Motor neuron (in vitro differentiated cells): ENCODE measurements at regions not wholly inside any gene's neighbourhood (a gene's known extent, or its start where the extent isn't known, plus 50 kb on each side); places are given as distances from the start of the nearest gene placed in this dataset.
"Not testable (repeated sequence)": the region's sequence is repeated elsewhere in the genome, so short reads cannot be mapped to it uniquely, and the experiment has no call there.

Experiments
- ATAC-seq, 8 experiments: fragments of 200-7000 bp; cut with Tn5 transposase; replicated peaks in 6 of 8; 2 replicates each; pipeline ENCODE4 v1.8.0; 2021; ENCODE audit warnings: mild to moderate bottlenecking in 8 of 8, moderate library complexity in 8 of 8
- H3K27ac ChIP-seq, 2 donors: fragments of 250-450 bp; sonication (Bioruptor Pico); 2 replicates each; pipeline ENCODE4 v1.9.0; 2021; ENCODE audit warnings: antibody characterized with exemption in 2 of 2, mild to moderate bottlenecking in 2 of 2, moderate library complexity in 1 of 2
- H3K4me1 ChIP-seq, 2 donors: fragments of 250-450 bp; sonication (Bioruptor Pico); replicated peaks in 1 of 2; 2 replicates each; pipeline ENCODE4 v1.6.1; 2021; ENCODE audit warnings: antibody characterized with exemption in 2 of 2, mild to moderate bottlenecking in 2 of 2, moderate library complexity in 1 of 2
- H3K4me3 ChIP-seq, 5 donors: fragments of 250-450 bp; sonication (Bioruptor Pico); 2 replicates each; pipeline ENCODE4 v1.9.0; 2021; ENCODE audit warnings: antibody characterized with exemption in 5 of 5, mild to moderate bottlenecking in 5 of 5, moderate library complexity in 4 of 5
- WGBS, 10 experiments: fragments of 450-650 bp; shearing (Covaris generic); methylation state at CpG; one replicate each; pipeline ENCODE4 v1.0.0; 2022; 5-methylcytosine and 5-hydroxymethylcytosine counted together
- in situ Hi-C, 9 experiments: fragments of 400-800 bp; cut with MboI; loops; one replicate each; pipeline ENCODE4 v1.15.0; 2021; ENCODE audit warnings: low sequenced_read_pairs in 9 of 9, low pct_unique_long_range_greater_than_20kb in 2 of 9; ENCODE audit not compliant: unreplicated experiment in 9 of 9

- no CpG with 5 or more reads among the region's 20 CpGs for WGBS, 10 experiments
- H3K27ac ChIP-seq, ATAC-seq, H3K4me3 ChIP-seq, H3K4me1 ChIP-seq, in situ Hi-C loops: not testable (repeated sequence)
Measured at GRCh38 chr9:65566018-65566417, 109.7 kb upstream of the ZNG1E start.

- WGBS, 10 experiments = no CpG with 5 or more reads among the region's 15 CpGs
- H3K4me3 ChIP-seq, in situ Hi-C loops, ATAC-seq, H3K27ac ChIP-seq, H3K4me1 ChIP-seq: not testable (repeated sequence)
Measured at GRCh38 chr9:65519018-65519417, 156.7 kb upstream of the ZNG1E start.

GRCh38 chr9:65514465-65514864 lies 161.3 kb upstream of the ZNG1E start:
- H3K4me3 ChIP-seq, H3K27ac ChIP-seq, in situ Hi-C loops, H3K4me1 ChIP-seq, ATAC-seq: not testable (repeated sequence)
- 71 to 95% (median 90%) methylated on average over 4 to 5 of the region's 12 CpGs; no CpG with 5 or more reads in 7 of the 10 experiments for WGBS, 10 experiments

- in situ Hi-C loops, H3K4me1 ChIP-seq, H3K4me3 ChIP-seq, ATAC-seq, H3K27ac ChIP-seq: not testable (repeated sequence)
Measured at GRCh38 chr9:65507897-65508296, 167.8 kb upstream of the ZNG1E start.

GRCh38 chr9:65504686-65505085 lies 171.0 kb upstream of the ZNG1E start:
- H3K4me3 ChIP-seq, H3K27ac ChIP-seq, ATAC-seq, H3K4me1 ChIP-seq, in situ Hi-C loops: not testable (repeated sequence)
- WGBS, 10 experiments = 90% methylated on average over 2 of the region's 7 CpGs; no CpG with 5 or more reads in 9 of the 10 experiments

- no CpG with 5 or more reads among the region's 16 CpGs for WGBS, 10 experiments
- H3K27ac ChIP-seq, in situ Hi-C loops: not testable (repeated sequence)
Measured at GRCh38 chr9:65503696-65504095, 172.0 kb upstream of the ZNG1E start.

GRCh38 chr9:65482890-65483289 lies 192.8 kb upstream of the ZNG1E start:
- H3K4me1 ChIP-seq, H3K4me3 ChIP-seq, ATAC-seq, in situ Hi-C loops, H3K27ac ChIP-seq: not testable (repeated sequence)
- 28 to 67% (median 40%) methylated on average over 2 to 10 of the region's 13 CpGs; no CpG with 5 or more reads in 7 of the 10 experiments for WGBS, 10 experiments

More at GRCh38 chr9:65503696-65504095, 172.0 kb upstream of the ZNG1E start:
- not testable (repeated sequence) for ATAC-seq, H3K4me3 ChIP-seq, H3K4me1 ChIP-seq

GRCh38 chr9:65481291-65481690 lies 194.4 kb upstream of the ZNG1E start:
- H3K4me1 ChIP-seq, H3K4me3 ChIP-seq, in situ Hi-C loops, ATAC-seq, H3K27ac ChIP-seq: not testable (repeated sequence)
- WGBS, 10 experiments = no CpG with 5 or more reads among the region's 10 CpGs

- in situ Hi-C loops, H3K4me1 ChIP-seq, ATAC-seq, H3K4me3 ChIP-seq, H3K27ac ChIP-seq: not testable (repeated sequence)
- no CpG with 5 or more reads among the region's 7 CpGs for WGBS, 10 experiments
Measured at GRCh38 chr9:65474891-65475290, 189.9 kb upstream of the FOXD4L5 start.

- 7 to 80% (median 17%) methylated on average over 1 to 3 of the region's 10 CpGs; no CpG with 5 or more reads in 4 of the 10 experiments for WGBS, 10 experiments
- H3K4me3 ChIP-seq, ATAC-seq, in situ Hi-C loops, H3K27ac ChIP-seq, H3K4me1 ChIP-seq: not testable (repeated sequence)
Measured at GRCh38 chr9:65473059-65473822, 188.2 kb upstream of the FOXD4L5 start.

GRCh38 chr9:65471106-65471505 lies 186.1 kb upstream of the FOXD4L5 start:
- ATAC-seq, H3K4me3 ChIP-seq, H3K4me1 ChIP-seq, in situ Hi-C loops, H3K27ac ChIP-seq: not testable (repeated sequence)
- no CpG with 5 or more reads among the region's 7 CpGs for WGBS, 10 experiments

- 78 to 97% (median 87%) methylated on average over 5 to 7 of the region's 55 CpGs; no CpG with 5 or more reads in 6 of the 10 experiments for WGBS, 10 experiments
Measured at GRCh38 chr9:65466911-65467734, 182.1 kb upstream of the FOXD4L5 start.

GRCh38 chr9:65465246-65465895 lies 180.4 kb upstream of the FOXD4L5 start:
- H3K4me3 ChIP-seq, ATAC-seq, in situ Hi-C loops, H3K4me1 ChIP-seq, H3K27ac ChIP-seq: not testable (repeated sequence)
- WGBS, 10 experiments = 39% methylated on average over 5 of the region's 17 CpGs; no CpG with 5 or more reads in 9 of the 10 experiments

More at GRCh38 chr9:65466911-65467734, 182.1 kb upstream of the FOXD4L5 start:
- H3K27ac ChIP-seq, H3K4me1 ChIP-seq, in situ Hi-C loops, ATAC-seq, H3K4me3 ChIP-seq: not testable (repeated sequence)
